ENCODE measurements at regions not wholly inside any gene's neighbourhood (a gene's known extent, or its start where the extent isn't known, plus 50 kb on each side); places are given as distances from the start of the nearest gene placed in this dataset.

- no peak for TF ChIP-seq CTCF (IDR thresholded peaks at IDR 0.05)
- no peak for TF ChIP-seq ZFX (IDR thresholded peaks at IDR 0.05; ENCODE audit: borderline replicate concordance)
Observed at GRCh38 chr1:232177438-232177837, 452.5 kb downstream of the SIPA1L2 start.

Data from 22Rv1 (cell line).